ENCODE measurements at regions not wholly inside any gene's neighbourhood (a gene's known extent, or its start where the extent isn't known, plus 50 kb on each side); places are given as distances from the start of the nearest gene placed in this dataset.

DNA sequence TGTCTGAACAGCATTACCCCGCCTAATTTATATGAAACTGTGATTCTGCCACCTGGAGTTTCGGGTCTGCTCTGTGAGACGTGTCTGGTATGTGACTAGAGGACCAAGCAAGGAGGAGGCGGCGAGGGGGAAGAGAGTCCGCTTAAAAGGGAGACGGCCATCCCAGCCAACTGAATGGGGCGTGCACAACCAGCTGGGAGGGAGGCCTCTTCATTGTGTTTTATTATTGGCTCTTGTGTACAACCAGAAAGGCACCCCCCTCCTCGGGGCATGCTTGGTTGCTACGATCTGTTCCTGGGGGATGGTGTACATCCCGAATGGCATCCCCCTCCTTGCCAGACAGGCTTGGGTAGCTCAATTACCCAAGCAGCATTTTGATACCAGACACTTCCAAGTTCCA is 384.5 kb upstream of the SALL1 start (continued):
- no peak for TF ChIP-seq ELK1 (IDR thresholded peaks at IDR 0.05; ENCODE audit: borderline replicate concordance, low read depth, low read length)
- no peak for TF ChIP-seq RAD21 (IDR thresholded peaks at IDR 0.05; ENCODE audit: low read length)
- TF ChIP-seq CHD1 (IDR thresholded peaks at IDR 0.05; ENCODE audit: low read depth, low read length) = no peak
- TF ChIP-seq, protein P1, sequence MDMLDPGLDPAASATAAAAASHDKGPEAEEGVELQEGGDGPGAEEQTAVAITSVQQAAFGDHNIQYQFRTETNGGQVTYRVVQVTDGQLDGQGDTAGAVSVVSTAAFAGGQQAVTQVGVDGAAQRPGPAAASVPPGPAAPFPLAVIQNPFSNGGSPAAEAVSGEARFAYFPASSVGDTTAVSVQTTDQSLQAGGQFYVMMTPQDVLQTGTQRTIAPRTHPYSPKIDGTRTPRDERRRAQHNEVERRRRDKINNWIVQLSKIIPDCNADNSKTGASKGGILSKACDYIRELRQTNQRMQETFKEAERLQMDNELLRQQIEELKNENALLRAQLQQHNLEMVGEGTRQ (IDR thresholded peaks at IDR 0.05; ENCODE audit: low read depth, low read length) = no peak

DNA sequence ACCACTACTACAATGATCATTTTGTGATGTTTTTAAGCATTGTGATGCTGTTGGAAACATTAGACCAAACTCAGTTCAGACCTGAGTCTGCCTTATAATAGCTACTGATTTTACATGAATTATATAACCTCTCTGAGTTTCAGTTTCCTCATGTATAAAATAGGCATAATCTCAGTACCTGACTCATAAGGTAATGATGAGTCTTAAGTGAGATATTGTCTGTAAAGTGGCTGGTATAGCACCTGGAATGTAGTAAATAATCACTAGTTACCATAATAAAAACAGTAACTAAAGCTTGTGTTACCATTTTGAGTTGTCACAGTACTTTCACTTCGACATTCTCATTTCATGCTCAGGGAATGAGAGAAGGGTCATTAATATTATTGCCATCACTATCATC is 381.5 kb upstream of the SALL1 start:
- Histone ChIP-seq H3K56ac (ENCODE audit: extremely low read depth, insufficient read depth, low read length) (no peak overlapping the region), H3K27ac (ENCODE audit: insufficient read depth, low read length) (no peak overlapping the region), H2AFZ (replicated peaks; ENCODE audit: low read length, poor library complexity) (no peak overlapping the region), H3K4me1 (ENCODE audit: control insufficient read depth, insufficient read depth, low read length) (no peaks in the 10 kb centered on the region), H2BK5ac (ENCODE audit: low read depth, low read length, poor library complexity, severe bottlenecking) (no peak overlapping the region), H4K8ac (ENCODE audit: low read depth in 2 of 2, low read length in 2 of 2) (no peak overlapping the region), H3K4me3 (ENCODE audit: insufficient read depth, low read depth, low read length) (no peak overlapping the region), H2AK5ac (ENCODE audit: low read depth, low read length) (no peak overlapping the region), H4K5ac (ENCODE audit: low read depth, low read length) (no peak overlapping the region), H3K9me3 (ENCODE audit: control insufficient read depth, insufficient read depth, low read length) (no peaks in the 10 kb centered on the region), H3K14ac (replicated peaks; ENCODE audit: low read depth, low read length) (no peak overlapping the region), H3K9ac (ENCODE audit: low read depth, low read length) (no peak overlapping the region), H4K20me1 (ENCODE audit: insufficient read depth, low read length) (no peaks in the 10 kb centered on the region), H3K23ac (ENCODE audit: low read depth, low read length) (no peak overlapping the region), H3K79me1 (ENCODE audit: low read depth in 1 of 2, low read length in 2 of 2) (no peaks in the 10 kb centered on the region), H2BK120ac (ENCODE audit: low read depth, low read length) (no peak overlapping the region), H3K36me3 (ENCODE audit: control insufficient read depth, insufficient read depth, low read length) (no peaks in the 10 kb centered on the region), H2BK20ac (ENCODE audit: low read depth, low read length) (no peak overlapping the region), H3K18ac (ENCODE audit: low read depth, low read length) (no peak overlapping the region), H2BK15ac (ENCODE audit: low read depth, low read length) (no peak overlapping the region), H3K9me1 (ENCODE audit: insufficient read depth, low read length) (no peaks in the 10 kb centered on the region), H3K4ac (ENCODE audit: low read depth, low read length) (no peak overlapping the region), H4K91ac (ENCODE audit: insufficient read depth, low read depth, low read length) (no peak overlapping the region), H2AK9ac (replicated peaks; ENCODE audit: low read depth, low read length, poor library complexity) (no peak overlapping the region), H3K27me3 (ENCODE audit: control insufficient read depth, insufficient read depth, low read length) (no peaks in the 10 kb centered on the region), H3K4me2 (ENCODE audit: low read depth, low read length) (no peak overlapping the region)
- DNase-seq (no peak), ATAC-seq (ENCODE audit: low read depth) (no peak)
- dilution Hi-C loops (cut with HindIII; ENCODE audit: low sequenced_read_pairs, unreplicated experiment) (no loop called here), in situ Hi-C loops (cut with MboI; ENCODE audit: low sequenced_read_pairs) (no loop called here), intact Hi-C loops (cut with micrococcal nuclease) (no loop called here)
- CTCF ChIA-PET = no interaction called here
- POLR2A ChIA-PET (ENCODE audit: unreplicated experiment) = no interaction called here
- no CpG with 5 or more reads among the region's 1 CpG for WGBS, 2 experiments (ENCODE audit: extremely low coverage in 2 of 2, insufficient read length in 1 of 2)
- BruUV-seq (replicated peaks) = no TSS peak
- TF ChIP-seq FOS (IDR thresholded peaks at IDR 0.05; ENCODE audit: low read depth, low read length) (no peak), SMC3 (IDR thresholded peaks at IDR 0.05; ENCODE audit: low read depth, low read length) (no peak), RAD21 (IDR thresholded peaks at IDR 0.05; ENCODE audit: low read length) (no peak)

Measured in IMR-90 (cell line).